HL-60 (cell line): ENCODE measurements at regions not wholly inside any gene's neighbourhood (a gene's known extent, or its start where the extent isn't known, plus 50 kb on each side); places are given as distances from the start of the nearest gene placed in this dataset.

ENCODE experiments used
- DNase-seq, 2 experiments: peaks; one replicate each; pipeline ENCODE4 v3.0.0-alpha.2; 2010 to 2020; ENCODE audit warnings: low read depth in 1 of 2, low spot score in 1 of 2
- H3K27ac ChIP-seq: fragments of 250-450 bp; sonication (Bioruptor Pico); replicated peaks from 2 replicates; pipeline ENCODE4 v1.5.1; 2020; ENCODE audit warnings: mild to moderate bottlenecking, moderate library complexity
- H3K27me3 ChIP-seq: fragments of 250-450 bp; sonication (Bioruptor Pico); 2 replicates; pipeline ENCODE4 v1.5.1; 2021; ENCODE audit warnings: mild to moderate bottlenecking, moderate library complexity; ENCODE audit not compliant: insufficient read depth, poor library complexity, severe bottlenecking
- H3K4me3 ChIP-seq: replicated peaks from 2 replicates; pipeline ENCODE4 v1.5.1; 2011; ENCODE audit warnings: mild to moderate bottlenecking, control low read depth, low read length; ENCODE audit not compliant: insufficient read depth
- GABPA ChIP-seq: IDR thresholded peaks from 2 replicates; pipeline ENCODE4 v1.6.1; 2012; ENCODE audit warnings: low read depth
- POLR2AphosphoS5 ChIP-seq: IDR thresholded peaks from 2 replicates; pipeline ENCODE4 v1.6.1; 2012; ENCODE audit warnings: low read depth
- REST ChIP-seq: IDR thresholded peaks from 2 replicates; pipeline ENCODE4 v1.6.1; 2012; ENCODE audit warnings: low read depth; ENCODE audit not compliant: insufficient replicate concordance
- SPI1 ChIP-seq: IDR thresholded peaks from 2 replicates; pipeline ENCODE4 v1.6.1; 2012; ENCODE audit warnings: low read depth, mild to moderate bottlenecking, borderline replicate concordance
- TF ChIP-seq, protein P1 (sequence below): IDR thresholded peaks from one replicate; pipeline ENCODE4 v1.5.1; 2011; ENCODE audit warnings: low read length, control low read depth, inconsistent platforms; ENCODE audit not compliant: insufficient read depth

- DNase-seq = no peak
- no peaks in the 10 kb centered on the region for H3K27me3 ChIP-seq
- H3K27ac ChIP-seq = no peak overlapping the region
- no peak overlapping the region for H3K4me3 ChIP-seq
- TF ChIP-seq REST (no peak), POLR2AphosphoS5 (no peak), GABPA (no peak), SPI1 (no peak)
- TF ChIP-seq, protein P1, sequence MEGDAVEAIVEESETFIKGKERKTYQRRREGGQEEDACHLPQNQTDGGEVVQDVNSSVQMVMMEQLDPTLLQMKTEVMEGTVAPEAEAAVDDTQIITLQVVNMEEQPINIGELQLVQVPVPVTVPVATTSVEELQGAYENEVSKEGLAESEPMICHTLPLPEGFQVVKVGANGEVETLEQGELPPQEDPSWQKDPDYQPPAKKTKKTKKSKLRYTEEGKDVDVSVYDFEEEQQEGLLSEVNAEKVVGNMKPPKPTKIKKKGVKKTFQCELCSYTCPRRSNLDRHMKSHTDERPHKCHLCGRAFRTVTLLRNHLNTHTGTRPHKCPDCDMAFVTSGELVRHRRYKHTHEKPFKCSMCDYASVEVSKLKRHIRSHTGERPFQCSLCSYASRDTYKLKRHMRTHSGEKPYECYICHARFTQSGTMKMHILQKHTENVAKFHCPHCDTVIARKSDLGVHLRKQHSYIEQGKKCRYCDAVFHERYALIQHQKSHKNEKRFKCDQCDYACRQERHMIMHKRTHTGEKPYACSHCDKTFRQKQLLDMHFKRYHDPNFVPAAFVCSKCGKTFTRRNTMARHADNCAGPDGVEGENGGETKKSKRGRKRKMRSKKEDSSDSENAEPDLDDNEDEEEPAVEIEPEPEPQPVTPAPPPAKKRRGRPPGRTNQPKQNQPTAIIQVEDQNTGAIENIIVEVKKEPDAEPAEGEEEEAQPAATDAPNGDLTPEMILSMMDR = no peak
Observed at GRCh38 chr14:94952097-94952496, 182.2 kb upstream of the GSC start.

GRCh38 chr14:94946244-94946643, 176.3 kb upstream of the GSC start:
- H3K27ac ChIP-seq = no peak overlapping the region
- H3K4me3 ChIP-seq = no peak overlapping the region
- no peaks in the 10 kb centered on the region for H3K27me3 ChIP-seq
- DNase-seq = no peak
- TF ChIP-seq SPI1 = no peak
- no peak for TF ChIP-seq REST
- TF ChIP-seq POLR2AphosphoS5 = no peak
- no peak for TF ChIP-seq GABPA

- no peak overlapping the region for H3K27ac ChIP-seq
- H3K4me3 ChIP-seq = no peak overlapping the region
- DNase-seq = no peak
- no peaks in the 10 kb centered on the region for H3K27me3 ChIP-seq
- TF ChIP-seq SPI1 = no peak
- no peak for TF ChIP-seq POLR2AphosphoS5
- TF ChIP-seq, protein P1 = no peak
- TF ChIP-seq GABPA = no peak
- no peak for TF ChIP-seq REST
Observed at GRCh38 chr14:94945615-94946014, 175.7 kb upstream of the GSC start.
